Activated CD8-positive, alpha-beta T cell treated with anti-CD3 and anti-CD28 coated beads, Interleukin-2, amount 10 ng/mL, durations not matched to agents 7 days and 5 days (primary cell): ENCODE measurements at regions not wholly inside any gene's neighbourhood (a gene's known extent, or its start where the extent isn't known, plus 50 kb on each side); places are given as distances from the start of the nearest gene placed in this dataset.

ENCODE experiments used
- ATAC-seq: fragments of 150-1000 bp; cut with Tn5 transposase; one replicate; pipeline ENCODE4 v1.10.0; 2021; ENCODE audit warnings: moderate library complexity
- CTCF ChIA-PET: fragments of 350-600 bp; sonication (Branson Sonifier 250); formaldehyde crosslinking; loops from one replicate; lab custom pipeline; 2021; ENCODE audit warnings: antibody characterized with exemption; lab: Charles Lee
- POLR2A ChIA-PET: fragments of 350-600 bp; sonication (Branson Sonifier 250); formaldehyde crosslinking; loops from one replicate; lab custom pipeline; 2021; ENCODE audit warnings: antibody characterized with exemption; lab: Charles Lee
- DNase-seq: peaks from one replicate; pipeline ENCODE4 v3.0.0-alpha.2; 2020
- H3K27ac Mint-ChIP-seq: one replicate; pipeline ENCODE4 v1.8.0; 2021; ENCODE audit warnings: mild to moderate bottlenecking, mixed read lengths
- H3K27me3 Mint-ChIP-seq: one replicate; pipeline ENCODE4 v1.8.0; 2021; ENCODE audit warnings: low read depth, mixed read lengths
- H3K36me3 Mint-ChIP-seq: one replicate; pipeline ENCODE4 v1.8.0; 2021; ENCODE audit warnings: low read depth, mixed read lengths
- H3K4me1 Mint-ChIP-seq: one replicate; pipeline ENCODE4 v1.8.0; 2021; ENCODE audit warnings: low read depth, mixed read lengths
- H3K4me3 Mint-ChIP-seq: one replicate; pipeline ENCODE4 v1.8.0; 2021; ENCODE audit warnings: mild to moderate bottlenecking, mixed read lengths
- H3K9me3 Mint-ChIP-seq: one replicate; pipeline ENCODE4 v1.8.0; 2022; ENCODE audit warnings: mixed read lengths; ENCODE audit not compliant: insufficient read depth

DNA sequence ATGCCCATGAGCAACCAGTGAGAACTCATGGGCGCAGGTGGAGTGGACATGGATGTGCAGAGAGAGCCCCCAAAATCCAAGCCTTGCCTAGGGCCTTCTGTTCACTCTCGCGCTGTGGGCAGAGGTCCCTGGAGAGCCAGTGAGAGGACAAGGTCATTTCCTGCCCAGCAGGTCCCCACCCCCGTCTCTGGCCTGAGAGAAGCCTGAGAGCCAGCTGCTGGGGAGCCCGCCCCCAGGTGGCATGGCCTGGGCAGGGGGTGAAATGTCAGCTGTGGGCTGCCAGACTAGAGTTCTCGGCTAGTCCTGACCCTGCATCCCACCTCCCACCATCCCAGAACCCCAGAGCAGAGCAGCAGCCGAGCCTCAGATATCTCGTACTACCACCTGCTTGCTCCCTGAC is 85.3 kb downstream of the BARX1 start:
- ATAC-seq (no peak), DNase-seq (no peak)
- ChIA-PET POLR2A (no interaction called here), CTCF (no interaction called here)
- H3K9me3 Mint-ChIP-seq, result peaks cover 7% of the 10 kb centered on the region
- H3K27me3 Mint-ChIP-seq, result peaks cover 6% of the 10 kb centered on the region
- H3K4me3 Mint-ChIP-seq, result no peak overlapping the region
- H3K27ac Mint-ChIP-seq, result no peak overlapping the region
- H3K4me1 Mint-ChIP-seq, result no peaks in the 10 kb centered on the region
- H3K36me3 Mint-ChIP-seq, result no peaks in the 10 kb centered on the region

DNA sequence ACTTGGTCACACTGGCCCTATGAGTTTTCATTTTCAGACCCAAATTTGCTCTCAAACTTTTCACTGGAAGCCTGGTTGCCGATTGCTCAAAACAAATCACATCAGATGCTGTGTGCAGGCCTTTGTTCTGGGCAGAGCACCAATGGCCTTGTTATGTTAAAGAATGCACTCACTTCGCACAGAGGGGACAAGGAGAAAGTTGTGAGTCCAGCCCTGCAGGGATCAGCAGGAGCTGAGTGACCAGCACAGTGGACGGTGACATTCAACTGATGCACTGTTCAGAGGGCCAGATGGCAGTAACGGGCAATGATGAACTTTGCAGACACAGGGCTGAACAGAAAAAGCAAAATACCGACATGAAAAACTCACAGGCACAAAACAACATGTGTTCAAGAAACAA is 86.1 kb downstream of the BARX1 start:
- peaks cover 4% of the 10 kb centered on the region for H3K9me3 Mint-ChIP-seq
- no peak overlapping the region for H3K4me3 Mint-ChIP-seq
- POLR2A ChIA-PET, result no interaction called here
- peaks cover 8% of the 10 kb centered on the region for H3K27me3 Mint-ChIP-seq
- CTCF ChIA-PET, result no interaction called here
- H3K36me3 Mint-ChIP-seq, result no peaks in the 10 kb centered on the region
- no peak overlapping the region for H3K27ac Mint-ChIP-seq
- no peaks in the 10 kb centered on the region for H3K4me1 Mint-ChIP-seq
- ATAC-seq (no peak), DNase-seq (no peak)

DNA sequence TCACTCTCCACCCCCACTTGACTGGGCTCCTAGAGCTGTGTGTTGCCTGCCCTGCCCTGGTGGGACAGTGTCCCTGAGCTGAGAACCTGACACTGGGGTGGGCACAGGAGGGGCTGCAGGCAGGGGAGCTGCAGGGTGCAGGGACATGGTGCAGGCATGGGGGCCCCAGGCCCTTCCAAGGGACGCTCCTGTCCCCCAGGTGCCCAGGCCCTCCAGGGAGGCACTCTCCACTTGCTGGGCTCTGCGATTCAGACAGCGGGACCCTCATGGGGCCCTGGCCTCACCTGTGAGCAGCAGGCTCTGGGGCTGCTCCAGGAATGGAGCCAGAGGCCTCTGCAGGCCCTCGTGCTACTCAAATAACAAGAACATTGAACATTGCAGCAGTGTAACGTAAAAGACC is 89.4 kb downstream of the BARX1 start:
- Mint-ChIP-seq H3K9me3 (no peaks in the 10 kb centered on the region), H3K36me3 (no peaks in the 10 kb centered on the region), H3K27me3 (peaks cover 13% of the 10 kb centered on the region), H3K4me1 (no peaks in the 10 kb centered on the region), H3K27ac (no peak overlapping the region), H3K4me3 (no peak overlapping the region)
- no peak for DNase-seq
- ChIA-PET CTCF (no interaction called here), POLR2A (no interaction called here)
- ATAC-seq, result no peak

DNA sequence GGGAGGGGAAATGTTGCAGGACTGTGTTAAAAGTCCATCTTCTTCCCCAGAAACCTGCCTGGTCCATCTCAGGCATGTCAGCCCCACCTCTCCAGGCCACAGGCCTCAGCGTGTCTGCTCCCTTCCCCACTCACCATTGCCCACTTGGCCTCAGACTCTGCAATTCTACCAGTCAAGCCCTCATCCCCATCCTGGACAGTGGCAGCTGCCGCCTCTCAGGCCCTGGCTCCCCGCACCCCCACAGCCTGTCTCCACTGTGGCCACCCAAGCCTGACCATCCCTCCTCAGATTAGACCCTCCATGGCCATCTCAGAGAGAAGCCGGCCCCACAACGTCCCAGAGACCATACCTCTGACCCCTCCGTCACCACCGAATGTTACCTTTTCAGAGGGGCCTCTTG is 89.9 kb downstream of the BARX1 start:
- Mint-ChIP-seq H3K36me3 (no peaks in the 10 kb centered on the region), H3K27me3 (peaks cover 18% of the 10 kb centered on the region), H3K4me1 (no peaks in the 10 kb centered on the region), H3K9me3 (no peaks in the 10 kb centered on the region), H3K27ac (no peak overlapping the region), H3K4me3 (no peak overlapping the region)
- DNase-seq (no peak), ATAC-seq (no peak)
- POLR2A ChIA-PET, result no interaction called here
- CTCF ChIA-PET, result no interaction called here

GRCh38 chr9:93864840-93865239 is 90.3 kb downstream of the BARX1 start:
- H3K4me1 Mint-ChIP-seq, result no peaks in the 10 kb centered on the region
- H3K4me3 Mint-ChIP-seq, result no peak overlapping the region
- peaks cover 19% of the 10 kb centered on the region for H3K27me3 Mint-ChIP-seq
- DNase-seq (no peak), ATAC-seq (no peak)
- ChIA-PET POLR2A (no interaction called here), CTCF (no interaction called here)
- H3K27ac Mint-ChIP-seq, result no peak overlapping the region
- H3K36me3 Mint-ChIP-seq, result no peaks in the 10 kb centered on the region
- no peaks in the 10 kb centered on the region for H3K9me3 Mint-ChIP-seq

- ATAC-seq (no peak), DNase-seq (no peak)
- Mint-ChIP-seq H3K4me1 (no peaks in the 10 kb centered on the region), H3K27me3 (peaks cover 19% of the 10 kb centered on the region), H3K27ac (no peak overlapping the region), H3K4me3 (no peak overlapping the region), H3K36me3 (no peaks in the 10 kb centered on the region), H3K9me3 (no peaks in the 10 kb centered on the region)
- POLR2A ChIA-PET, result no interaction called here
- CTCF ChIA-PET, result no interaction called here
Measured at GRCh38 chr9:93864032-93864431, 91.1 kb downstream of the BARX1 start.

GRCh38 chr9:93862877-93863545 is 92.1 kb downstream of the BARX1 start:
- ChIA-PET CTCF (no interaction called here), POLR2A (no interaction called here)
- no peak for ATAC-seq
- H3K9me3 Mint-ChIP-seq, result no peaks in the 10 kb centered on the region
- no peak overlapping the region for H3K4me3 Mint-ChIP-seq
- no peaks in the 10 kb centered on the region for H3K36me3 Mint-ChIP-seq
- no peaks in the 10 kb centered on the region for H3K4me1 Mint-ChIP-seq
- peaks cover 27% of the 10 kb centered on the region for H3K27me3 Mint-ChIP-seq
- no peak overlapping the region for H3K27ac Mint-ChIP-seq
- no peak for DNase-seq

GRCh38 chr9:93861736-93862358 is 93.3 kb downstream of the BARX1 start:
- peaks cover 31% of the 10 kb centered on the region for H3K27me3 Mint-ChIP-seq
- DNase-seq (no peak), ATAC-seq (no peak)
- no peaks in the 10 kb centered on the region for H3K36me3 Mint-ChIP-seq
- ChIA-PET CTCF (no interaction called here), POLR2A (no interaction called here)
- no peaks in the 10 kb centered on the region for H3K9me3 Mint-ChIP-seq
- no peak overlapping the region for H3K4me3 Mint-ChIP-seq
- H3K27ac Mint-ChIP-seq, result no peak overlapping the region
- H3K4me1 Mint-ChIP-seq, result no peaks in the 10 kb centered on the region

- H3K27me3 Mint-ChIP-seq, result peaks cover 38% of the 10 kb centered on the region
- H3K27ac Mint-ChIP-seq, result no peak overlapping the region
- H3K4me1 Mint-ChIP-seq, result no peaks in the 10 kb centered on the region
- ChIA-PET CTCF (no interaction called here), POLR2A (no interaction called here)
- ATAC-seq (no peak), DNase-seq (no peak)
- H3K9me3 Mint-ChIP-seq, result no peaks in the 10 kb centered on the region
- H3K4me3 Mint-ChIP-seq, result no peak overlapping the region
- no peaks in the 10 kb centered on the region for H3K36me3 Mint-ChIP-seq
Measured at GRCh38 chr9:93860694-93861658, 94.2 kb downstream of the BARX1 start.

DNA sequence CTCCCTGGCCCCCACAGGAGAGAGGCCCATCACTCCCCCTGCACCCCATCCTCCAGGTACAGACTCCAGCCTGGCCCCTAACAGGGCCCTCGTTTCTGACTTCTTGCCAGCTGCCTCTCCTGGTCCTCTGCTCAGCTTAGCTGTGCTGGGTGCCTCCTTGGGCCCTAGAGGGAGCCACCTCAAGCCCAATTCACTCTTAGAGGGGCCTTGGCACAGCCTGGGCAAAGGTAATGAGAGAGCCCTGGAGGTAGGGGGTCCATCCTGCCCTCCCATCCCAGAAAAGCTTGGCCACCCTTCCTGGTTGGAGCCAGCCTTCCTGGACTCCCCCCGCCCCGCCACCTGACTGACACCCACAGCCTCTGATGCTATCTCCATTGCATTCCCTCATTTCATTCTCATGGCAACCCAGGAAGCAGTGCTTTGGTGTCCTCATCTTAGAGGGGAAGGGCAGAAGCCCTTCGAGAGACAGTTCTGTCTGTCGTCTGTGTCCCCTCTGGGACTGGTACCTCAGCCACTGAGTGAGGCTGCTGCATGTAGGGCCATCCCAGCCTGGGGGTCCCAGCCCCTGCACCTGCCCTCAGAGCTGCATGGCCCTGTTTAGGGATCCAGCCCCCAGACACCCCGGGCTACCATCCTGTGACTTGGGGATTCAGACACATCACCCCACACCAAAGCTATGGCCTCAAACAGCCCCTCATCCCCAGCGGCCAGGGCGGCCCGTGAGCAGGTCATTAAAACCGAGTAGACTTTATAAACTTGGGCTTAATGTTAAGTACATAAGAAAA is 95.5 kb downstream of the BARX1 start:
- peaks cover 47% of the 10 kb centered on the region for H3K27me3 Mint-ChIP-seq
- no peak overlapping the region for H3K27ac Mint-ChIP-seq
- no peaks in the 10 kb centered on the region for H3K4me1 Mint-ChIP-seq
- H3K4me3 Mint-ChIP-seq, result no peak overlapping the region
- CTCF ChIA-PET, result no interaction called here
- H3K9me3 Mint-ChIP-seq, result no peaks in the 10 kb centered on the region
- ATAC-seq (no peak), DNase-seq (no peak)
- POLR2A ChIA-PET, result no interaction called here
- H3K36me3 Mint-ChIP-seq, result no peaks in the 10 kb centered on the region

GRCh38 chr9:93857528-93857927 is 97.6 kb downstream of the BARX1 start:
- H3K36me3 Mint-ChIP-seq, result no peaks in the 10 kb centered on the region
- H3K27me3 Mint-ChIP-seq, result peaks cover 51% of the 10 kb centered on the region
- DNase-seq (no peak), ATAC-seq (no peak)
- H3K9me3 Mint-ChIP-seq, result no peaks in the 10 kb centered on the region
- no peak overlapping the region for H3K27ac Mint-ChIP-seq
- CTCF ChIA-PET, result no interaction called here
- POLR2A ChIA-PET, result no interaction called here
- H3K4me3 Mint-ChIP-seq, result no peak overlapping the region
- H3K4me1 Mint-ChIP-seq, result no peaks in the 10 kb centered on the region
